Tibial artery (tissue), 4 donors: ENCODE measurements at regions not wholly inside any gene's neighbourhood (a gene's known extent, or its start where the extent isn't known, plus 50 kb on each side); places are given as distances from the start of the nearest gene placed in this dataset.

Experiments used
- DNase-seq, 2 donors: peaks; one replicate each; pipeline ENCODE4 v3.0.0-alpha.2; 2019
- H3K27ac ChIP-seq, 2 donors: fragments of 200-600 bp; sonication (generic) in 1 of 2; 1 replicate in 1 of 2; 2 replicates in 1 of 2; pipeline ENCODE4 v1.5.1; 2018 to 2019; ENCODE audit warnings: mild to moderate bottlenecking in 1 of 2
- H3K27me3 ChIP-seq, 2 donors: fragments of 200-600 bp; sonication (generic) in 1 of 2; one replicate each; pipeline versions ENCODE4 v1.5.1 to v1.6.0; 2016 to 2019
- H3K36me3 ChIP-seq, 3 donors: fragments of 200-600 bp; sonication (generic) in 2 of 3; one replicate each; pipeline ENCODE4 v1.5.1; 2016 to 2019; ENCODE audit warnings: mild to moderate bottlenecking in 2 of 3
- H3K4me1 ChIP-seq, 4 donors: fragments of 200-600 bp; sonication (generic) in 2 of 4; 1 replicate in 3 of 4; 2 replicates in 1 of 4; pipeline ENCODE4 v1.5.1; 2016 to 2019
- H3K4me3 ChIP-seq, 2 donors: fragments of 200-600 bp; sonication (generic) in 1 of 2; 1 replicate in 1 of 2; 2 replicates in 1 of 2; pipeline ENCODE4 v1.5.1; 2018 to 2019; ENCODE audit warnings: mild to moderate bottlenecking in 2 of 2
- H3K9me3 ChIP-seq, 3 donors: fragments of 200-600 bp; sonication (generic) in 1 of 3; one replicate each; pipeline ENCODE4 v1.5.1; 2016 to 2019
- CTCF ChIP-seq, 2 experiments: fragments of 200-600 bp in 1 of 2; fragments of 450-650 bp in 1 of 2; IDR thresholded peaks; one replicate each; pipeline ENCODE4 v1.5.1; 2017 to 2019; ENCODE audit warnings: antibody characterized with exemption in 2 of 2, mild to moderate bottlenecking in 1 of 2, moderate library complexity in 1 of 2
- intact Hi-C: fragments of 100-400 bp; cut with DNase I; formaldehyde crosslinking; loops from one replicate; pipeline ENCODE4 v1.15.0; 2023; ENCODE audit warnings: low total_unique reads

- no peak for DNase-seq
- Histone ChIP-seq H3K27ac (no peak overlapping the region), H3K9me3 (peaks cover 0 to 4% (median 3%) of the 10 kb centered on the region in 3 donors), H3K36me3 (no peaks in the 10 kb centered on the region), H3K27me3 (no peaks in the 10 kb centered on the region), H3K4me1 (no peaks in the 10 kb centered on the region), H3K4me3 (no peak overlapping the region)
- intact Hi-C loops: no loop called here
- TF ChIP-seq CTCF (IDR thresholded peaks at IDR 0.05): no peak
These were observed 561.7 kb downstream of the DIAPH3 start for GRCh38 chr13:59601993-59602392.

- Histone ChIP-seq H3K9me3 (no peaks in the 10 kb centered on the region), H3K27ac (no peak overlapping the region), H3K4me3 (no peak overlapping the region), H3K36me3 (no peaks in the 10 kb centered on the region), H3K4me1 (no peaks in the 10 kb centered on the region), H3K27me3 (no peaks in the 10 kb centered on the region)
- TF ChIP-seq CTCF (IDR thresholded peaks at IDR 0.05): no peak
- intact Hi-C loops: no loop called here
- no peak for DNase-seq
These were observed 560.1 kb downstream of the DIAPH3 start for GRCh38 chr13:59603646-59604045.

- no peaks in the 10 kb centered on the region for H3K9me3 ChIP-seq
- no peak overlapping the region for H3K27ac ChIP-seq
- H3K4me1 ChIP-seq: no peaks in the 10 kb centered on the region
- DNase-seq: no peak
- no peaks in the 10 kb centered on the region for H3K36me3 ChIP-seq
- intact Hi-C loops: no loop called here
- H3K27me3 ChIP-seq: no peaks in the 10 kb centered on the region
- no peak overlapping the region for H3K4me3 ChIP-seq
- TF ChIP-seq CTCF (IDR thresholded peaks at IDR 0.05): no peak
These were observed 556.6 kb downstream of the DIAPH3 start for GRCh38 chr13:59607172-59607571.

- H3K36me3 ChIP-seq: no peaks in the 10 kb centered on the region
- no peak for DNase-seq
- H3K27ac ChIP-seq: no peak overlapping the region
- H3K9me3 ChIP-seq: no peaks in the 10 kb centered on the region
- no peak overlapping the region for H3K4me3 ChIP-seq
- no peak for TF ChIP-seq CTCF (IDR thresholded peaks at IDR 0.05)
- intact Hi-C loops: no loop called here
- no peaks in the 10 kb centered on the region for H3K27me3 ChIP-seq
- H3K4me1 ChIP-seq: no peaks in the 10 kb centered on the region
These were observed 555.9 kb downstream of the DIAPH3 start for GRCh38 chr13:59607780-59608233.

- H3K27me3 ChIP-seq: no peaks in the 10 kb centered on the region
- H3K9me3 ChIP-seq: no peaks in the 10 kb centered on the region
- intact Hi-C loops: no loop called here
- no peaks in the 10 kb centered on the region for H3K4me1 ChIP-seq
- TF ChIP-seq CTCF (IDR thresholded peaks at IDR 0.05): no peak
- no peak for DNase-seq
- no peaks in the 10 kb centered on the region for H3K36me3 ChIP-seq
- H3K4me3 ChIP-seq: no peak overlapping the region
- no peak overlapping the region for H3K27ac ChIP-seq
These were observed 554.3 kb downstream of the DIAPH3 start for GRCh38 chr13:59609421-59609820.
